ENCODE measurements at regions not wholly inside any gene's neighbourhood (a gene's known extent, or its start where the extent isn't known, plus 50 kb on each side); places are given as distances from the start of the nearest gene placed in this dataset.
A peak's percentile ranks its signal among the peaks of the same experiment; 100 is the strongest.

- Mint-ChIP-seq H3K27ac (no peak overlapping the region), H3K36me3 (no peaks in the 10 kb centered on the region), H3K27me3 (ENCODE audit: insufficient read depth, low read depth) (no peaks in the 10 kb centered on the region), H3K4me3 (no peak overlapping the region), H3K9me3 (no peaks in the 10 kb centered on the region), H3K4me1 (no peaks in the 10 kb centered on the region)
- Histone ChIP-seq H3F3A (ENCODE audit: low read depth) (no peaks in the 10 kb centered on the region), H3K9me3 (ENCODE audit: low read depth) (no peaks in the 10 kb centered on the region), H3K4me1 (no peaks in the 10 kb centered on the region), H2AFZ (replicated peaks) (peak overlapping the region; percentile 18), H4K20me1 (ENCODE audit: low read depth) (no peaks in the 10 kb centered on the region), H3K9ac (no peak overlapping the region), H3K27ac (no peak overlapping the region), H3K79me2 (ENCODE audit: low read depth) (no peaks in the 10 kb centered on the region), H3K36me3 (no peaks in the 10 kb centered on the region), H3K27me3 (no peaks in the 10 kb centered on the region), H3K4me3 (no peak overlapping the region), H3K4me2 (no peak overlapping the region)
- no peak for DNase-seq (ENCODE audit: low spot score)
- TF ChIP-seq EZH2phosphoT487 (IDR thresholded peaks at IDR 0.05) (no peak), EZH2 (IDR thresholded peaks at IDR 0.05) (no peak)
Observed at GRCh38 chr1:195200772-195201171, 1407.5 kb downstream of the KCNT2 start.

GRCh38 chr1:195197116-195197515 lies 1411.1 kb downstream of the KCNT2 start:
- Histone ChIP-seq H3K27me3 (no peaks in the 10 kb centered on the region), H3K27ac (no peak overlapping the region), H3F3A (ENCODE audit: low read depth) (no peaks in the 10 kb centered on the region), H3K79me2 (ENCODE audit: low read depth) (no peaks in the 10 kb centered on the region), H3K9me3 (ENCODE audit: low read depth) (no peaks in the 10 kb centered on the region), H3K4me1 (no peaks in the 10 kb centered on the region), H3K36me3 (no peaks in the 10 kb centered on the region), H3K4me3 (no peak overlapping the region), H2AFZ (replicated peaks) (no peak overlapping the region), H3K4me2 (no peak overlapping the region), H4K20me1 (ENCODE audit: low read depth) (no peaks in the 10 kb centered on the region), H3K9ac (no peak overlapping the region)
- DNase-seq (ENCODE audit: low spot score): no peak
- H3K4me1 Mint-ChIP-seq: no peaks in the 10 kb centered on the region
- no peaks in the 10 kb centered on the region for H3K9me3 Mint-ChIP-seq
- no peaks in the 10 kb centered on the region for H3K27me3 Mint-ChIP-seq (ENCODE audit: insufficient read depth, low read depth)
- H3K27ac Mint-ChIP-seq: no peak overlapping the region
- no peaks in the 10 kb centered on the region for H3K36me3 Mint-ChIP-seq
- H3K4me3 Mint-ChIP-seq: no peak overlapping the region
- no peak for TF ChIP-seq CTCF (IDR thresholded peaks at IDR 0.05)
- TF ChIP-seq EZH2 (IDR thresholded peaks at IDR 0.05): no peak
- no peak for TF ChIP-seq EZH2phosphoT487 (IDR thresholded peaks at IDR 0.05)

- no peak overlapping the region for H3K4me2 ChIP-seq
Observed at GRCh38 chr1:195195423-195196057, 1412.7 kb downstream of the KCNT2 start.

More at GRCh38 chr1:195195423-195196057, 1412.7 kb downstream of the KCNT2 start:
- Mint-ChIP-seq H3K27me3 (ENCODE audit: insufficient read depth, low read depth) (no peaks in the 10 kb centered on the region), H3K4me1 (no peaks in the 10 kb centered on the region), H3K4me3 (no peak overlapping the region), H3K9me3 (no peaks in the 10 kb centered on the region), H3K27ac (no peak overlapping the region), H3K36me3 (no peaks in the 10 kb centered on the region)
- no peak overlapping the region for H3K4me3 ChIP-seq
- no peaks in the 10 kb centered on the region for H3F3A ChIP-seq (ENCODE audit: low read depth)
- H3K4me1 ChIP-seq: no peaks in the 10 kb centered on the region
- no peaks in the 10 kb centered on the region for H3K27me3 ChIP-seq
- TF ChIP-seq EZH2 (IDR thresholded peaks at IDR 0.05): no peak
- TF ChIP-seq CTCF (IDR thresholded peaks at IDR 0.05): no peak
- no peak for TF ChIP-seq EZH2phosphoT487 (IDR thresholded peaks at IDR 0.05)
- DNase-seq (ENCODE audit: low spot score): no peak
- no peaks in the 10 kb centered on the region for H3K9me3 ChIP-seq (ENCODE audit: low read depth)
- H3K27ac ChIP-seq: no peak overlapping the region
- no peak overlapping the region for H2AFZ ChIP-seq (replicated peaks)
- no peaks in the 10 kb centered on the region for H3K79me2 ChIP-seq (ENCODE audit: low read depth)
- no peak overlapping the region for H3K9ac ChIP-seq
- H4K20me1 ChIP-seq (ENCODE audit: low read depth): no peaks in the 10 kb centered on the region
- no peaks in the 10 kb centered on the region for H3K36me3 ChIP-seq

All from neural progenitor cell (in vitro differentiated cells).